Endothelial cell of umbilical vein (primary cell): ENCODE measurements at regions not wholly inside any gene's neighbourhood (a gene's known extent, or its start where the extent isn't known, plus 50 kb on each side); places are given as distances from the start of the nearest gene placed in this dataset.

Source experiments
- BruUV-seq: library from RNA; stranded (reverse); fragments of 400-500 nt; replicated peaks from 2 replicates; lab custom pipeline; 2021; lab: Mats Ljungman, UMichigan
- CTCF ChIA-PET: fragments of 300-600, 350-600 bp; sonication (Branson Sonifier 250); formaldehyde crosslinking; loops from one replicate; lab custom pipeline; 2021; ENCODE audit warnings: antibody characterized with exemption, inconsistent platforms; lab: Charles Lee
- POLR2A ChIA-PET: fragments of 300-600, 350-600 bp; sonication (Branson Sonifier 250); formaldehyde crosslinking; loops from one replicate; lab custom pipeline; 2021; ENCODE audit warnings: antibody characterized with exemption, inconsistent platforms; lab: Charles Lee
- DNase-seq: peaks from one replicate; pipeline ENCODE4 v3.0.0-alpha.2; 2011; ENCODE audit warnings: low read depth, low spot score
- FAIRE-seq: peaks from 2 replicates; lab custom pipeline; 2011; peaks lifted over from hg19 to GRCh38; lab: Jason Lieb, UNC
- H2AFZ ChIP-seq: 2 replicates; pipeline ENCODE4 v1.6.0; 2012; ENCODE audit warnings: low read depth, low read length, control low read depth, inconsistent platforms
- H3K27ac ChIP-seq: 2 replicates; pipeline ENCODE4 v1.5.1; 2011; ENCODE audit warnings: low read depth, mild to moderate bottlenecking, control low read depth, low read length, moderate library complexity; ENCODE audit not compliant: insufficient read depth
- H3K27me3 ChIP-seq, 2 experiments: 2 replicates each; pipeline versions ENCODE4 v1.6.0 to v1.6.1; 2011; ENCODE audit warnings: low read length in 2 of 2, mixed read lengths in 1 of 2; ENCODE audit not compliant: control insufficient read depth in 2 of 2, insufficient read depth in 2 of 2
- H3K36me3 ChIP-seq, 2 experiments: 2 replicates in 1 of 2; 3 replicates in 1 of 2; pipeline ENCODE4 v1.5.1; 2011; ENCODE audit warnings: low read length in 2 of 2, mild to moderate bottlenecking in 1 of 2, moderate library complexity in 1 of 2; ENCODE audit not compliant: control insufficient read depth in 2 of 2, insufficient read depth in 2 of 2; ENCODE audit errors: extremely low read depth in 1 of 2
- H3K4me1 ChIP-seq: 3 replicates; pipeline ENCODE4 v1.5.1; 2011; ENCODE audit warnings: mild to moderate bottlenecking, low read length; ENCODE audit not compliant: control insufficient read depth, insufficient read depth; ENCODE audit errors: extremely low read depth
- H3K4me2 ChIP-seq: 2 replicates; pipeline ENCODE4 v1.6.1; 2011; ENCODE audit warnings: low read length, control low read depth, mixed read lengths; ENCODE audit not compliant: insufficient read depth
- H3K4me3 ChIP-seq, 3 experiments: fragments of 200-600 bp in 1 of 3; sonication (generic), shearing (Covaris generic) in 1 of 3; replicated peaks in 1 of 3; 2 replicates each; pipeline ENCODE4 v1.5.1; 2011 to 2016; ENCODE audit warnings: control low read depth in 3 of 3, low read length in 3 of 3, mild to moderate bottlenecking in 2 of 3, inconsistent platforms in 1 of 3, low read depth in 1 of 3, moderate library complexity in 1 of 3; ENCODE audit not compliant: insufficient read depth in 1 of 3
- H3K79me2 ChIP-seq: 2 replicates; pipeline ENCODE4 v1.6.0; 2012; ENCODE audit warnings: low read length, inconsistent platforms; ENCODE audit not compliant: control insufficient read depth, insufficient read depth
- H3K9ac ChIP-seq: replicated peaks from 2 replicates; pipeline ENCODE3; 2011; ENCODE audit warnings: low read length, control low read depth; ENCODE audit not compliant: insufficient read depth; ENCODE audit errors: extremely low read depth
- H3K9me1 ChIP-seq: replicated peaks from 3 replicates; pipeline ENCODE4 v1.6.0; 2011; ENCODE audit warnings: mild to moderate bottlenecking, low read length; ENCODE audit not compliant: control insufficient read depth, insufficient read depth; ENCODE audit errors: extremely low read depth
- H3K9me3 ChIP-seq: replicated peaks from 2 replicates; pipeline ENCODE4 v1.5.1; 2012; ENCODE audit warnings: low read length, inconsistent platforms; ENCODE audit not compliant: control insufficient read depth, insufficient read depth
- H4K20me1 ChIP-seq: replicated peaks from 2 replicates; pipeline ENCODE3; 2011; ENCODE audit warnings: mild to moderate bottlenecking, low read length; ENCODE audit not compliant: control insufficient read depth, insufficient read depth; ENCODE audit errors: extremely low read depth
- CTCF ChIP-seq, 2 donors: IDR thresholded peaks; 1 replicate in 1 of 2; 2 replicates in 1 of 2; pipeline ENCODE4 v1.5.1; 2011; ENCODE audit warnings: low read length in 2 of 2, mild to moderate bottlenecking in 2 of 2, moderate library complexity in 2 of 2, control low read depth in 1 of 2, inconsistent platforms in 1 of 2, low read depth in 1 of 2; ENCODE audit not compliant: insufficient read depth in 1 of 2; ENCODE audit errors: extremely low read depth in 1 of 2
- EZH2 ChIP-seq: IDR thresholded peaks from 2 replicates; pipeline ENCODE4 v1.6.1; 2012; ENCODE audit warnings: borderline replicate concordance, low read depth, mild to moderate bottlenecking, moderate library complexity, low read length, inconsistent platforms; ENCODE audit not compliant: severe bottlenecking
- FOS ChIP-seq: IDR thresholded peaks from 2 replicates; pipeline ENCODE4 v1.6.1; 2011; ENCODE audit warnings: mild to moderate bottlenecking, low read length, moderate library complexity, borderline replicate concordance; ENCODE audit not compliant: insufficient read depth
- GATA2 ChIP-seq: IDR thresholded peaks from 2 replicates; pipeline ENCODE4 v1.7.0; 2011; ENCODE audit warnings: low read depth, mild to moderate bottlenecking, moderate library complexity, mixed read lengths, low read length; ENCODE audit not compliant: insufficient read length, insufficient read depth
- JUN ChIP-seq: IDR thresholded peaks from 2 replicates; pipeline ENCODE4 v1.6.1; 2011; ENCODE audit warnings: borderline replicate concordance, low read depth; ENCODE audit not compliant: insufficient read length, insufficient read depth
- MAX ChIP-seq: IDR thresholded peaks from 2 replicates; pipeline ENCODE4 v1.6.1; 2011; ENCODE audit not compliant: insufficient read depth, insufficient read length
- MYC ChIP-seq: IDR thresholded peaks from one replicate; pipeline ENCODE4 v1.6.1; 2011; ENCODE audit warnings: mild to moderate bottlenecking, low read depth, low read length
- POLR2A ChIP-seq: IDR thresholded peaks from 2 replicates; pipeline ENCODE4 v1.6.1; 2012; ENCODE audit warnings: low read depth, mild to moderate bottlenecking, control low read depth, low read length
- POLR2AphosphoS5 ChIP-seq: IDR thresholded peaks from 2 replicates; pipeline ENCODE4 v1.6.1; 2012; ENCODE audit warnings: low read depth, mild to moderate bottlenecking, control low read depth, low read length, moderate library complexity; ENCODE audit not compliant: insufficient read depth
- dilution Hi-C: fragments of 300-500 bp; cut with MboI; formaldehyde crosslinking; loops from one replicate; pipeline ENCODE4 v1.15.0; 2019; ENCODE audit warnings: low sequenced_read_pairs; ENCODE audit not compliant: extremely low pct_ligation_motif_present
- intact Hi-C: fragments of 100-400 bp; cut with micrococcal nuclease; formaldehyde crosslinking; loops from one replicate; pipeline ENCODE4 v1.10.0; 2022

GRCh38 chr13:67474115-67474514 lies 244.0 kb upstream of the PCDH9 start:
- TF ChIP-seq POLR2AphosphoS5 = no peak
- no peak for TF ChIP-seq GATA2
- TF ChIP-seq MAX = no peak
- TF ChIP-seq JUN = no peak
- DNase-seq = no peak
- ChIA-PET POLR2A (no interaction called here), CTCF (interaction anchor here (0.6 kb wide), 1 partner anchor 1171 kb away, joined by 3 read pairs; no protein-coding TSS in a partner anchor)
- no peak for FAIRE-seq
- H3K9me3 ChIP-seq = no peaks in the 10 kb centered on the region
- no peak overlapping the region for H3K9ac ChIP-seq
- H3K9me1 ChIP-seq = no peaks in the 10 kb centered on the region
- H3K4me1 ChIP-seq = no peaks in the 10 kb centered on the region
- no peak overlapping the region for H3K27ac ChIP-seq
- no peak overlapping the region for H3K4me3 ChIP-seq
- dilution Hi-C loops = no loop called here
- no peaks in the 10 kb centered on the region for H4K20me1 ChIP-seq
- no peaks in the 10 kb centered on the region for H3K79me2 ChIP-seq
- no peaks in the 10 kb centered on the region for H3K27me3 ChIP-seq
- no peaks in the 10 kb centered on the region for H3K36me3 ChIP-seq
- H2AFZ ChIP-seq = no peak overlapping the region
- H3K4me2 ChIP-seq = no peak overlapping the region
- intact Hi-C loops = no loop called here
- BruUV-seq = no TSS peak

- no peak overlapping the region for H3K4me2 ChIP-seq
- no peaks in the 10 kb centered on the region for H3K79me2 ChIP-seq
- no peak for DNase-seq
- H3K4me1 ChIP-seq = no peaks in the 10 kb centered on the region
- H3K4me3 ChIP-seq = no peak overlapping the region
- no TSS peak for BruUV-seq
- H3K9me3 ChIP-seq = no peaks in the 10 kb centered on the region
- H3K27me3 ChIP-seq = no peaks in the 10 kb centered on the region
- intact Hi-C loops = no loop called here
- no peaks in the 10 kb centered on the region for H3K9me1 ChIP-seq
- no peak overlapping the region for H3K9ac ChIP-seq
- CTCF ChIA-PET = no interaction called here
- dilution Hi-C loops = no loop called here
- FAIRE-seq = no peak
- POLR2A ChIA-PET = no interaction called here
- TF ChIP-seq MYC = no peak
- no peak for TF ChIP-seq EZH2
- TF ChIP-seq MAX = no peak
- no peak for TF ChIP-seq CTCF (IDR thresholded peaks at IDR 0.05; ENCODE audit: extremely low read depth in 1 of 2, insufficient read depth in 1 of 2, low read depth in 1 of 2, low read length in 2 of 2)
- no peak for TF ChIP-seq FOS
- TF ChIP-seq GATA2 = no peak
- no peak for TF ChIP-seq POLR2A
- TF ChIP-seq POLR2AphosphoS5 = no peak
- TF ChIP-seq JUN = no peak
- no peak overlapping the region for H3K27ac ChIP-seq
- H2AFZ ChIP-seq = no peak overlapping the region
- no peaks in the 10 kb centered on the region for H3K36me3 ChIP-seq
- no peaks in the 10 kb centered on the region for H4K20me1 ChIP-seq
These were observed 239.5 kb upstream of the PCDH9 start for GRCh38 chr13:67469623-67470022.
